ENCODE measurements at regions not wholly inside any gene's neighbourhood (a gene's known extent, or its start where the extent isn't known, plus 50 kb on each side); places are given as distances from the start of the nearest gene placed in this dataset.
"Not testable (repeated sequence)": the region's sequence is repeated elsewhere in the genome, so short reads cannot be mapped to it uniquely, and the experiment has no call there.

DNA sequence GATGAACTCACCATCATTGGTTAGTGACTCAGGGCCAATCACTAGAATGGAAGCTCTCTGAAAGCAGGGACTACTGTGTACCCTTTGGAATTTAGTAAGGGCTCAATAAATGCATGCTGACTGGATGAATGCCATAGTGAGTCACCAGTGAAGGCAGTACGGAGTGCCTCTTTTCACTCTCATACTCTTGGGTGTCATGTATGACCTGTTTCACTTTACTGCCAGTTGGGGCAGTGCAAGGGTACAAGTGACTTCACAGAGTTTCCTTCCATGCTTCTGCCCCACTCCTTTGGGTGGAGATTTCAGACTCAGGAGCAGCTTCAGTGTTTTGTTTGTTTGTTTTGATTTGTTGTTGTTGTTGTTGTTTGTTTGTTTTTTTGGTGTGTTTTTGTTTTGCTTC, 57.7 kb downstream of the SOX3 start:
- no peak for DNase-seq

GRCh38 chrX:140440876-140441275, 64.0 kb downstream of the SOX3 start:
- DNase-seq, result no peak

GRCh38 chrX:140439476-140439875, 65.4 kb downstream of the SOX3 start:
- no peak for DNase-seq

GRCh38 chrX:140434347-140434746, 70.5 kb downstream of the SOX3 start:
- no peak for DNase-seq

DNA sequence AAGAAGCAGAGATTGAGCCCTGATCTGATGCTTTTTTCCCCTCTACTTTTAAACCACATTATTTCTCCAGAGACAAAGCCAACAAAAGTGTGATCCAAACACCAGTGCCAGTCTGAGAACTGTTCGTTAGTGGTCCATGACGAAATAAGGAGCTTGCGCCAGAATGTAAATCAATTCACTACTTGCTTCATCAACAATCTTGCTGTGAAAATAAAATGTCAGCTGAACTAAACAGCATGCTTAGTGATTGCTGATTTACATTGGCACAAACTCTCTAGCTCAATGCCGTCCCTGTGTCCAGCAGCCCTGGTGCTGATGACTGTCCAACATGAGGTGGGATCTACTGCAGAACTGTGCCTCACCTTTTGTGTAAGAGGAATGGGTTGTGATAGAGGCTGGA, 71.3 kb downstream of the SOX3 start:
- no peak for DNase-seq

GRCh38 chrX:140432346-140433175, 72.3 kb downstream of the SOX3 start:
- no peak for DNase-seq

GRCh38 chrX:140431521-140431920, 73.3 kb downstream of the SOX3 start:
- no peak for DNase-seq

DNA sequence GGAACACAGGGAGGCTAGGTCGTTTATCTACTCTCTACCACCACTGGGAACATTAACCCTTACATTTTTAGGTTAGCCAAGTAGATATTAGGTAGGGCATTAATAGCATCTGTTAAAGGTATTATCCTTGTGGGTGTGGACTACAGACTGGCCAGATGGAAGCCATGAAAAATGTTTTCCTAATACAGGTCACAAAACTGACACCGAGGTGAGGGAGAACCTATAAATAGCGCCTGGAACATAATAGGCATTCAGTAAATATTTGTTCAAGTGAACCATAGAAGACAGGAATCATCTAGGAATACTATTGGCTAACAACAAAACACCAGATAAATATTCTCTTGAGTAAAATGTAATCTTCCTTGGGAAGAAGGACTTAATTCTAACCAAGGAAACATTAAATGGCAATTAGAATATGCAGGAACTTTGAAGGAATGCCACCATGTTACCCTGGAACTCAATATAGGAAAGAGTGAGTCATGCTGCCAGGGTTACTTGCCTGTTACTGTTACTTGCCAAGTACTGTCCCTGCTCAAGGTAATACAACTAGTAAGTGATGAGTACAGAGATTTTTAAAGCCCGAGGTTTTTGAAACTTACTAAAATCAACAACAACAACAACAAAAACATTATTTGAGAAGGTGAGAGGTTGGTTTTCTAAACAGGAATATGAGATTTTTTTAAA, 79.0 kb downstream of the SOX3 start:
- DNase-seq, result no peak

DNA sequence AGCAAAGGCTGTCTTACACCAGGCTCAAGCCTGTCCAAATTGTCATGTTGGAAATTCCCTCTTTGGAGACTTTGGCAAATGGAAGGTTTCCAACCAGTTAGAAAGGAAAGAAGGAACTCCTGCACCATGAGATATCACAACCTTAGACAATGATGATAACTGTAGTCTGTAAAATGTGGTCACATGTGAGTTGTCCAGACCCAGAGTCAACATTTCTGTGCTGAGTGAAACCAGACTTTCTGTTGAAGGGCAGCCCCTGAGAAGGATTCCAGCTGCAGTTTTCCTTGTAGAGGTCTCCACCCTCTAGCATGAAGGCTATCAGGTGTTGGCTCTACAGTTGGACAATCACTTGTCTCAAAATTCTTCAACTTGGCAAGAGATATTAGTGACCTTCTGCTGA, 82.4 kb downstream of the SOX3 start:
- no peak for DNase-seq

- not testable (repeated sequence) for DNase-seq
These were observed 102.7 kb downstream of the SOX3 start for GRCh38 chrX:140402131-140402530.

- not testable (repeated sequence) for DNase-seq
These were observed 108.5 kb downstream of the SOX3 start for GRCh38 chrX:140396326-140396725.

- no peak for DNase-seq
These were observed 111.4 kb downstream of the SOX3 start for GRCh38 chrX:140393507-140393906.

GRCh38 chrX:140391313-140391712, 113.6 kb downstream of the SOX3 start:
- no peak for DNase-seq

- no peak for DNase-seq
These were observed 115.5 kb downstream of the SOX3 start for GRCh38 chrX:140389331-140389730.

- no peak for DNase-seq
These were observed 142.0 kb downstream of the SOX3 start for GRCh38 chrX:140362861-140363260.

GRCh38 chrX:140360924-140361323, 143.9 kb downstream of the SOX3 start:
- DNase-seq, result no peak

DNA sequence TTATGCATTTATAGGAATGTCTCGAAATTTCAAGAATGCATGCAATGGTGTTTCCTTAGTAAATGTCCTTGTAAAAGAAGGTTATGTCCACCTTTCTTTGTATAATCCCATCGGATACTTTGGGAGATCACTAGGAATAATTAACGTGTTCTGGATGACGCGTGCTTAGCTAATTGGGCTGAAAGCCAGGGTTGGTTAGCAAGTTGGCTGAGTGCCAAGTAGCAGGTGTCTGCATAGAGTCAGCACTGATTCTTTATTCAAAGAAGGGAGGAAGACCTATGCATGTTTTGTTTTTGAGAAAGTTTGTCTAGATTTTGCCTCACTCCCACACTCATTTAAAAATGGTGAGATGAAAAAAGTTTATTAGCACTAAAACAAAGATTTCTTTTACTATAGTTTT, 144.6 kb downstream of the SOX3 start:
- no peak for DNase-seq

DNA sequence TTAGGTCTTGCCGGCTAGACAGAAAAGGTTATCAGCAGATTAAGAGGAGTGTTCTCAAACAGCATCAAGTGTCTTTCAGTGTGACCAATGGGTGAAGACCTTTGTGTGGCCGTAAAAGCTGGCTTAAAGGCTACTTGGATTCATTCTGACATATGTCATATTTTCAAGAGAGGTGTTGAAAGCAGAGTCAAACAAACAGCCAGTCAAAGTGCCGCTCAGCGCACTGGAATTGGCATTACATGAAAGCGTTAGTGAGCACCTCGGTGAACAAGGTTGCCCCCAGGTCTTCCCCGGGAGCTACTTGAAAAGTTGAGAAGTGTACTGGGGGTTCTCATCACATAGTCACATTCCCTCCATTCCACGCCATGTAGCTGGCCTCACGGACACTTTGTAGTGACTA, 148.9 kb downstream of the SOX3 start:
- DNase-seq, result no peak

- no peak for DNase-seq
These were observed 149.4 kb downstream of the SOX3 start for GRCh38 chrX:140355429-140355828.

GRCh38 chrX:140354431-140355120, 150.3 kb downstream of the SOX3 start:
- no peak for DNase-seq

DNA sequence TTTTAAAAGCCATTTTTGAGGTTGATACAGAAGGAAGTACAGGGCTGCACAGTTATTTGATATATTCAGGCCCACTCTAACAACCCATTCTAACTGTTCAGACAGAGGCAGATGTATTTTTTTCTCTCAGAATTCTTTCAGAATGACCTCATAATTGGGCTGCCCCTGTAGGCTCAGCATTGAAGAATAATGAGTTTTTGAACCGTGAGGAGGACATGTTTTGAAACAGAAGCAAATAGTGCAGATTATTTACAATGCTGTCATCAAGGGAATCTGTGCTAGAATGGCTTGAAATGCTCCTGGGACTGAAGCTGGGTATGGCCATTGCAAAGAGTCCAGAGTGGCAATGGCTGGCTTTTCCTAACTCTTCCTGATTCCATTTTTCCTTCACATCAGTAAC, 158.1 kb downstream of the SOX3 start:
- DNase-seq, result no peak

DNA sequence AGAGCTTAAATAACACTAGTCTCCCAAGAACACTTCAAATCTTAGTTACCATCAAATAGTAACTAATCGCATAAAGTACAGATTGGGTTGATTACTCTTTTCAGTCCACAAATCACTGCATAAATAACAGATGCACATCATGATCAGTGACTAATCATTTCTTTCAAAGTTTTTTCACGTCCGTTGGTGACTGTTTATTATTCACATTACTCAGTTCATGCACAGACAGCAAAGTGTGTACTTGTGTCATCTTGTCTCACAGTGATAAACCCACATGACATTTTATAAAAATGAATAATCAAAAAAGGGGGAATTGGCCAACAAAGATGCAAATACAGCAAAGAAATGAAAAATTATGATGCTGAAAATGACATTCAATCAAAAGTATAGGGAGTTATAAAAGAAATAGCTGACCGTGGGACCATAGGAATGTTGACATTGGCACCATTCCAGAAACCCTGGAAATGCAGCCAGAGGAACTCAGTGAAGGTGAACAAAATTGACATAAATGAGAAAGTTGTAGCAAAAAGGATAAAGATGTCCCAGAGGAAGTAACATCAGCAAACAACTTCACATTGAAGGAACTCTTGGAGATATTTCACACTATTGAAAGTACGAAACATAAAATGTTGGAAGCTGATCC, 161.5 kb downstream of the SOX3 start:
- no peak for DNase-seq

- DNase-seq, result no peak
These were observed 162.5 kb downstream of the SOX3 start for GRCh38 chrX:140342410-140342809.

All from T-helper 9 cell (primary cell).